ENCODE measurements at regions not wholly inside any gene's neighbourhood (a gene's known extent, or its start where the extent isn't known, plus 50 kb on each side); places are given as distances from the start of the nearest gene placed in this dataset.

DNA sequence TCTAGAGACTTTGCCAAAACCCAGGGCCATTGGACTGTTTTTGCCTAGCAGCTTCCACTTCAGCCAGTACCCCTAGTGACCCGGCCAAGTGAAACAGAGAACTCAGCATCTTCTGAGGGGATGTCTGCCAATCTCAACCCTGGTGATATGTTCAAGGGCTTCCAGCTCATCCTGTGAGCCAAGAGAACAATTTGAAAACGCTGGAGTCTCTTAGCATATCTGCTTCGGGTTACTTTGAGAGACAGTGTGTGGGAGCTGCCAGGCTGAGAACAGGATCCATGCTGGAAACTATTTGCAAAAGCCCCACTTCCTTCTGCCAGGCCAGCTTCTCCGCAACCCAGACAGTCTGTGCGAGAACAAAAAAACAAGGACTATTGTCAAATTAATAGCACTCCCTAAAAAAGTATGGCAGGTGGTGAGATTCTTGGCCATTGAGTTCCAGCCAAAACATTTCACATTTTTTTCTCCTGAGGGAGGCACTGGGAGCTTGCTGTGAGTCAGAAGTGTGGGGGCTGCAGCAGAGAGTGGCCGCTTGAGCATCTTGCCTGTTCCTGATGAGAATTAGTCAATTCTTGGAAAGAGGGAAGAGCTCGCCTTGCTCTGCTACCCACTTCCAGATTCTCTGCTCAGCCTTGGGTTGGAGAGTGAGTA, 395.6 kb upstream of the TRIB2 start:
- Histone ChIP-seq H3K9me3 (ENCODE audit: severe bottlenecking) (no peaks in the 10 kb centered on the region), H3K4me3 (ENCODE audit: severe bottlenecking) (no peak overlapping the region), H3K27ac (ENCODE audit: poor library complexity, severe bottlenecking) (peak overlapping the region; percentile 41), H3K27me3 (ENCODE audit: insufficient read depth, poor library complexity, severe bottlenecking) (no peaks in the 10 kb centered on the region), H3K36me3 (ENCODE audit: low read depth) (no peaks in the 10 kb centered on the region), H3K4me1 (ENCODE audit: insufficient read depth, poor library complexity, severe bottlenecking) (peaks cover 42% of the 10 kb centered on the region)
- TF ChIP-seq, protein P1, sequence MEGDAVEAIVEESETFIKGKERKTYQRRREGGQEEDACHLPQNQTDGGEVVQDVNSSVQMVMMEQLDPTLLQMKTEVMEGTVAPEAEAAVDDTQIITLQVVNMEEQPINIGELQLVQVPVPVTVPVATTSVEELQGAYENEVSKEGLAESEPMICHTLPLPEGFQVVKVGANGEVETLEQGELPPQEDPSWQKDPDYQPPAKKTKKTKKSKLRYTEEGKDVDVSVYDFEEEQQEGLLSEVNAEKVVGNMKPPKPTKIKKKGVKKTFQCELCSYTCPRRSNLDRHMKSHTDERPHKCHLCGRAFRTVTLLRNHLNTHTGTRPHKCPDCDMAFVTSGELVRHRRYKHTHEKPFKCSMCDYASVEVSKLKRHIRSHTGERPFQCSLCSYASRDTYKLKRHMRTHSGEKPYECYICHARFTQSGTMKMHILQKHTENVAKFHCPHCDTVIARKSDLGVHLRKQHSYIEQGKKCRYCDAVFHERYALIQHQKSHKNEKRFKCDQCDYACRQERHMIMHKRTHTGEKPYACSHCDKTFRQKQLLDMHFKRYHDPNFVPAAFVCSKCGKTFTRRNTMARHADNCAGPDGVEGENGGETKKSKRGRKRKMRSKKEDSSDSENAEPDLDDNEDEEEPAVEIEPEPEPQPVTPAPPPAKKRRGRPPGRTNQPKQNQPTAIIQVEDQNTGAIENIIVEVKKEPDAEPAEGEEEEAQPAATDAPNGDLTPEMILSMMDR (IDR thresholded peaks at IDR 0.05; ENCODE audit: poor library complexity, severe bottlenecking) = peak; percentile 27
- peak; percentile 30; the same call in 2 of the 3 replicates for ATAC-seq (ENCODE audit: low read depth)
- DNase-seq (ENCODE audit: low spot score) = no peak

DNA sequence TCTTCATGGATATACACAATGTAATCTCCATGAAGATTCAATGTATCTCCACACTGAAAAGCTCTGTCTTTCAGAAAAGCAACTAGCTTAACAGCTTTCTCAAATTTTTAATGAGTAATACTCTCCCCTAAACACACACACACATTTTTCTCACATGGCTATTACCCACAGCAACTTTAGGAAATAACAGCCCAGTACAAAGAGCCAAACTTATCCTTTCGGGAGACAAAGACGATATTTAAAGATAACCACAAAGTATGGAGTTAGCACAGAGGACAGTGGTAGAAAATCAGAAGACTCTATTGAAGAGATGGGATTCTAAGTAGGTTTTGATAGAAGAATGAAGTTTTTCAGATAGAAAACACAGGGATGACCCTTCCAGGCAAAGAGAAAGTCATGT, 394.9 kb upstream of the TRIB2 start:
- TF ChIP-seq, protein P1 (IDR thresholded peaks at IDR 0.05; ENCODE audit: poor library complexity, severe bottlenecking) = no peak
- H3K27ac ChIP-seq (ENCODE audit: poor library complexity, severe bottlenecking) = peak overlapping the region; percentile 41
- H3K27me3 ChIP-seq (ENCODE audit: insufficient read depth, poor library complexity, severe bottlenecking) = no peaks in the 10 kb centered on the region
- no peak overlapping the region for H3K4me3 ChIP-seq (ENCODE audit: severe bottlenecking)
- ATAC-seq (ENCODE audit: low read depth) (no peak), DNase-seq (ENCODE audit: low spot score) (no peak)
- no peaks in the 10 kb centered on the region for H3K36me3 ChIP-seq (ENCODE audit: low read depth)
- peaks cover 44% of the 10 kb centered on the region for H3K4me1 ChIP-seq (ENCODE audit: insufficient read depth, poor library complexity, severe bottlenecking)
- H3K9me3 ChIP-seq (ENCODE audit: severe bottlenecking) = no peaks in the 10 kb centered on the region

DNA sequence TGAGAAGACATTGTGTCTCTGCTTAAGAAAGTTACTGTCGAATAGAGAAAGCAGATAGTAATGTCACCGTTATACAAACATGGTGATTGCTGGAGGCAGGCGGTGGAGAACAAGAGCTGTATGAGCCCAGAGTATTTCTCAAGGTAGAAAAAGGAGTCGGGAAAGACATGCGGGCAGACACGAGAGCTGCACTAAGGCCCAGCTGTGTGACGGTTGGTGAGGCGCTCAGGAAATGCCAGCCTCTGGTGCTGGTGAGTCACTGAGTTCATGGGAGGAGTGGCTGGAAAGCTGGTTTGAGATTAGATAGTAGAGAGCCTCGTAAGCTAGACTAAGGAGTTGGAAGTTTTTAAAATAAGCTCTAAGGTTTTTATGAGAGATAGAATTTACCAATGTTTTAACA, 390.9 kb upstream of the TRIB2 start:
- no peaks in the 10 kb centered on the region for H3K27me3 ChIP-seq (ENCODE audit: insufficient read depth, poor library complexity, severe bottlenecking)
- no peaks in the 10 kb centered on the region for H3K9me3 ChIP-seq (ENCODE audit: severe bottlenecking)
- ATAC-seq (ENCODE audit: low read depth) = peak; percentile 91
- H3K4me1 ChIP-seq (ENCODE audit: insufficient read depth, poor library complexity, severe bottlenecking) = peaks cover 17% of the 10 kb centered on the region
- TF ChIP-seq, protein P1 (IDR thresholded peaks at IDR 0.05; ENCODE audit: poor library complexity, severe bottlenecking) = no peak
- peak overlapping the region; percentile 19 for H3K27ac ChIP-seq (ENCODE audit: poor library complexity, severe bottlenecking)
- H3K36me3 ChIP-seq (ENCODE audit: low read depth) = no peaks in the 10 kb centered on the region
- no peak overlapping the region for H3K4me3 ChIP-seq (ENCODE audit: severe bottlenecking)
- no peak for DNase-seq (ENCODE audit: low spot score)

DNA sequence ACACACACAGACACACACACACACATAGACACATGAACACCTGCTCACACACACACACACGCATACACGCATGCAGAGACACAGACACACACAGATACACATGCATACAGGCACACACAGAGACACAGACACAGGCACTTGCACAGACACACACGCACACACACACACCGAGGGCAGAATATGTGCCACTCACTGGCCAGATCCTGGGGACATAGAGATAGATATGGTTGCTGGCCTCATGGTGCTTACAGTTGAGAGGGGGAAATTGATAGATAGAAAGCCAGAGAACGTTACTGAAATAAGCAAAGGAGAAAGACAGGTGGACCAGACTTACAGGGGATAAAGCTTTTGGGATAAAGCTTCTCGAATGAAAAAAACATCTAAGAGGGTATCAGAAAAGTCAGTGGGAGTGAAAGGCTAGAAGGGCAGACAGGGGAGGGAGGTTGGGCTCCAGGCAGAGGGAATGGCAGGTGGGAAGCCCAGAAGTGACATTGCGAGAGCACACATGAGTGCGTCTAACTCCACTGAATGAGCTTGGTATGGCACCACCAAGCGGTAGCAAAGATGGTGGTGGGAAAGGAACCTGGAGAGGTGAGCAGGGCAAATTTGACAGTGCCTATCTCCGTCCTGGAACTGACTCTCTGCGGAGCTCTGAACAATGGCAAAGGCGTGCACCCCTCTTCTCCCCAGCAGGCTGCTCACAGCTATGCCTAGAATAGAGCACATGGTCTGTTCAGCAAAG, 390.1 kb upstream of the TRIB2 start:
- no peaks in the 10 kb centered on the region for H3K9me3 ChIP-seq (ENCODE audit: severe bottlenecking)
- ATAC-seq (ENCODE audit: low read depth) = no peak
- peaks cover 9% of the 10 kb centered on the region for H3K4me1 ChIP-seq (ENCODE audit: insufficient read depth, poor library complexity, severe bottlenecking)
- H3K36me3 ChIP-seq (ENCODE audit: low read depth) = no peaks in the 10 kb centered on the region
- no peaks in the 10 kb centered on the region for H3K27me3 ChIP-seq (ENCODE audit: insufficient read depth, poor library complexity, severe bottlenecking)
- no peak overlapping the region for H3K4me3 ChIP-seq (ENCODE audit: severe bottlenecking)
- DNase-seq (ENCODE audit: low spot score) = no peak
- peak overlapping the region; percentile 19 for H3K27ac ChIP-seq (ENCODE audit: poor library complexity, severe bottlenecking)
- TF ChIP-seq, protein P1 (IDR thresholded peaks at IDR 0.05; ENCODE audit: poor library complexity, severe bottlenecking) = no peak

DNA sequence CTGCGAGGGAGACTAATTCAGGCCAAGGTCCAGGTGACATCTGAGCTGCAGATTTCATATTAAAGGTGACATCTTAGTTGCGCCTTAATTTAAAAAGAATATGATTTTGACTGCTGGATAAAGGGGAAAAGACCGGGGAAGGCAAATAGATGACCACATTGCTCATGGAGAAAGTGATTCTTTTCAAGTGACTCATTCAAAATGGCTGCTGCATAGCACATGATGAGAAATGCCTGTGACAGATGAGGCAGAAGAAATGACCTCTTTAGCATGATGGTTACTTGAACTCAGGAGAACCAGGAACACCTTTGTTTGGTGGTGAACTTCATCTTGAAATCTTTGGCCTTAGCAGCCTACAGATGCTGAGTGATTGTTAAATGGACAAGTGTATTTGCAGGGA, 385.8 kb upstream of the TRIB2 start:
- H3K4me3 ChIP-seq (ENCODE audit: severe bottlenecking) = no peak overlapping the region
- H3K4me1 ChIP-seq (ENCODE audit: insufficient read depth, poor library complexity, severe bottlenecking) = peaks cover 4% of the 10 kb centered on the region
- ATAC-seq (ENCODE audit: low read depth) (no peak), DNase-seq (ENCODE audit: low spot score) (no peak)
- H3K27ac ChIP-seq (ENCODE audit: poor library complexity, severe bottlenecking) = no peak overlapping the region
- TF ChIP-seq, protein P1 (IDR thresholded peaks at IDR 0.05; ENCODE audit: poor library complexity, severe bottlenecking) = no peak
- no peaks in the 10 kb centered on the region for H3K27me3 ChIP-seq (ENCODE audit: insufficient read depth, poor library complexity, severe bottlenecking)
- H3K36me3 ChIP-seq (ENCODE audit: low read depth) = no peaks in the 10 kb centered on the region
- H3K9me3 ChIP-seq (ENCODE audit: severe bottlenecking) = no peaks in the 10 kb centered on the region
